AG09309 (cell line): ENCODE measurements at regions not wholly inside any gene's neighbourhood (a gene's known extent, or its start where the extent isn't known, plus 50 kb on each side); places are given as distances from the start of the nearest gene placed in this dataset.
"Not testable (repeated sequence)": the region's sequence is repeated elsewhere in the genome, so short reads cannot be mapped to it uniquely, and the experiment has no call there.

Source experiments
- DNase-seq: peaks from one replicate; pipeline ENCODE4 v3.0.0-alpha.2; 2010; ENCODE audit warnings: low read depth
- H3K4me3 ChIP-seq: 2 replicates; pipeline ENCODE4 v1.5.1; 2011; ENCODE audit warnings: mild to moderate bottlenecking, low read depth, low read length, moderate library complexity; ENCODE audit not compliant: control insufficient read depth
- TF ChIP-seq, protein P1 (sequence below): IDR thresholded peaks from 2 replicates; pipeline ENCODE4 v1.5.1; 2011; ENCODE audit warnings: mild to moderate bottlenecking, low read depth, low read length, inconsistent platforms; ENCODE audit not compliant: insufficient read depth, control insufficient read depth; ENCODE audit errors: missing control alignments

- H3K4me3 ChIP-seq, result no peak overlapping the region
- TF ChIP-seq, protein P1, sequence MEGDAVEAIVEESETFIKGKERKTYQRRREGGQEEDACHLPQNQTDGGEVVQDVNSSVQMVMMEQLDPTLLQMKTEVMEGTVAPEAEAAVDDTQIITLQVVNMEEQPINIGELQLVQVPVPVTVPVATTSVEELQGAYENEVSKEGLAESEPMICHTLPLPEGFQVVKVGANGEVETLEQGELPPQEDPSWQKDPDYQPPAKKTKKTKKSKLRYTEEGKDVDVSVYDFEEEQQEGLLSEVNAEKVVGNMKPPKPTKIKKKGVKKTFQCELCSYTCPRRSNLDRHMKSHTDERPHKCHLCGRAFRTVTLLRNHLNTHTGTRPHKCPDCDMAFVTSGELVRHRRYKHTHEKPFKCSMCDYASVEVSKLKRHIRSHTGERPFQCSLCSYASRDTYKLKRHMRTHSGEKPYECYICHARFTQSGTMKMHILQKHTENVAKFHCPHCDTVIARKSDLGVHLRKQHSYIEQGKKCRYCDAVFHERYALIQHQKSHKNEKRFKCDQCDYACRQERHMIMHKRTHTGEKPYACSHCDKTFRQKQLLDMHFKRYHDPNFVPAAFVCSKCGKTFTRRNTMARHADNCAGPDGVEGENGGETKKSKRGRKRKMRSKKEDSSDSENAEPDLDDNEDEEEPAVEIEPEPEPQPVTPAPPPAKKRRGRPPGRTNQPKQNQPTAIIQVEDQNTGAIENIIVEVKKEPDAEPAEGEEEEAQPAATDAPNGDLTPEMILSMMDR, result no peak
- no peak for DNase-seq
Measured at GRCh38 chr17:45666641-45667040, 117.5 kb upstream of the CRHR1 start.

DNA sequence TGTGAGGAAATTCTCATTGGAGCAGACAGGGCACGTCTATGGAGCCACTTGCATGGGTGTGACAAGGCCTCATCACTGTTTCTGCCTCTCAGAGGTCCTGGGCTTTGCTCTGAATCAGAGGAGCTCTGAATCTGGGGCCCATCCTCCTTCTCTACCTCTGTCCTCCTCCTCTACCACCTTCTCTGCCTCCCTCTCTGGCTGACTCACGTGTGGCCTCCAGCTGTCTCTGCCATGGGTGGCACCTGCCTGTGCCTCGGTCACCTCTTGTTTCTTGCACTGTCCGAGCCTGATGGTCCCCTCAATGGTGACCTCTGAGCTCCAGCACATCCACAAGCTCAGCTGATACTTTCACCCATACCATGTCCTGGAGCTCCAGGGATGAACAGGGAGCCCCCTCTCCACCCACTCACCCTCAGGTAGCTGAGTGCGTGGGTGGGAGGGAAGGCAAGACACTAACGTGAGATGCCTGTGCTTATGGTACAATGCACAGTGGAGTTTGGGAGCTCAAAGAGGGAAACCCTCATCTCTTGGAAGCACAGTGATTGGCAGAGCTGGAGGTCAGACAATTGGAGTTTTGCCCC, 116.4 kb upstream of the CRHR1 start:
- DNase-seq, result no peak
- TF ChIP-seq, protein P1, result no peak
- H3K4me3 ChIP-seq, result no peak overlapping the region

- TF ChIP-seq, protein P1, result no peak
- no peak for DNase-seq
Measured at GRCh38 chr17:45668316-45668715, 115.8 kb upstream of the CRHR1 start.

DNA sequence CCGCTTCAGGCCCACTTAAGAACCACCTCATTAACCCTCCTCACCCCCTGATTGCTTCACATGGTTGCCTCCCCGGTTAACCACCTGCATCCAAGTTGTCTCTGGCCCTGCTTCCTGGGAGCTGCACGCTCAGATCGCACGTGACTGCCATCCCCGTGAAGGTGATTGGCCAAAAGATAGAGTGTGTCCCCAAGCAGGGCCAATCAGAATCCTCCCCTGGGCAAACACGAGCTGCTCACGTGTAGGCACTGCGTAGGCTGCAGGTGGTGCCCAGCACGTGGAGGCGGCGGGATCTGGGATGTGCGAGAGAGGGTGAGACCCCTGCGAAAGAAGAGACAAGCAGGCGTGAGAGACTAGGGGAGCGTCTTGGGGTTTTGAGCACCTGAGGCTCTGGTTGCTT, 111.8 kb upstream of the CRHR1 start:
- no peak overlapping the region for H3K4me3 ChIP-seq
- TF ChIP-seq, protein P1, result no peak
- DNase-seq, result no peak

More at GRCh38 chr17:45668316-45668715, 115.8 kb upstream of the CRHR1 start:
- H3K4me3 ChIP-seq, result no peak overlapping the region

DNA sequence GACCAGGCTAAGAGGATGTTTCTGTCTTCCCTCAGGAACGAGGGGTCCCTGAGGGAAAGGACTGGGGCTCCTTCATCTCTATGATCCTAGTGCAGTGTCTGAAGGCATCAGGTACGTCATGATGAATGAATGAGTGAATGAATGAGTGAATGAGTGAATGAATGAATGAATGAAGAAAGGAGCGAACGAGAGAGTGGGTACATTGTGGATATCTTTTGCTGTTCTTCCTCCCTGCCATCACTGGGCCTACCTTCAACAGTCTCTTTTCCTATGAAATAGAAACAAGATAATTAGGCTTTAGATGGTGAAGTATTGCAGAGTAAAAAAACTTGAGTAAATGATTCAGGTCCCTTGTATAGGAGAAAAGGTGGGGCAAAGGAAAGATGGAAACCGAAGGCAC, 111.3 kb upstream of the CRHR1 start:
- DNase-seq, result no peak
- H3K4me3 ChIP-seq, result no peak overlapping the region
- TF ChIP-seq, protein P1, result no peak

- not testable (repeated sequence) for H3K4me3 ChIP-seq, DNase-seq
Measured at GRCh38 chr17:45673759-45674158, 110.4 kb upstream of the CRHR1 start.

GRCh38 chr17:45675012-45675411, 109.1 kb upstream of the CRHR1 start:
- DNase-seq, result no peak
- no peak overlapping the region for H3K4me3 ChIP-seq
- TF ChIP-seq, protein P1, result no peak
